ENCODE measurements at regions not wholly inside any gene's neighbourhood (a gene's known extent, or its start where the extent isn't known, plus 50 kb on each side); places are given as distances from the start of the nearest gene placed in this dataset.

DNA sequence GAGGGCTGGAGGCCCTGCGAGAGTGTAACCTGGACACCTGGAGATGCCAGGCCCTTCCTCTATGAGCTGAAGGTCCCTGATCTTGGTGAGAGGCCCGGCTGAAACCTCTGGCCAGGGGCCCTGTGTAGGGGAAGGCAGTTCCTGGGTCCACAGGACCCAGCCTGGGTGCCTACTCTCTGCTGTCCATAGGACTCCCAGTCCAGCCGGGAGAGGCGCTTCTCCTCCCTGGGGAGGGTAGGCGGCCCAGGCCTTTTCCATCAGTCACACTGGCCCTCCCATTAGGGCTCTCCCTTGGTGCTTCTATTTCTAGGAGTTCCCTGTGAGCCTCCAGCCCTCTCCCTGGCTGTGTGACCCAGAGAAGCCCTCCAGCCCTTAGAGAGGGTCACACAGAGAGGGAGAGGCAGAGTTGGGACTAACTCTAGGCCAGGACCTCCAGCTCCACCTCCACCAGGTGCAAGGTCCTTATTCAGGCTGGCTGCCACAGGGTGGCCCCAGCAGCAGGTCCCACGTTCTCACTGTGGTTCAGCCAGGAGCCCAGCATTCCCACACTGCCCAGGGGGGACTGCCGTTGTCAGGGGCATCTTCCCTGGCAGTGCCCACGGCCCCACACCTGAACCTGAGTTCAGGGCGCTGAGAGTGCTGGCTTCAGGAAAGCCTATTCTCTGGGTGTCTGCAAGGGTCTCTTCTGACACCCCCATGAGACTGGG is 146.8 kb downstream of the SMAD6 start:
- no peak overlapping the region for H3K4me3 ChIP-seq (ENCODE audit: low read depth, low read length)
- TF ChIP-seq, protein P1, sequence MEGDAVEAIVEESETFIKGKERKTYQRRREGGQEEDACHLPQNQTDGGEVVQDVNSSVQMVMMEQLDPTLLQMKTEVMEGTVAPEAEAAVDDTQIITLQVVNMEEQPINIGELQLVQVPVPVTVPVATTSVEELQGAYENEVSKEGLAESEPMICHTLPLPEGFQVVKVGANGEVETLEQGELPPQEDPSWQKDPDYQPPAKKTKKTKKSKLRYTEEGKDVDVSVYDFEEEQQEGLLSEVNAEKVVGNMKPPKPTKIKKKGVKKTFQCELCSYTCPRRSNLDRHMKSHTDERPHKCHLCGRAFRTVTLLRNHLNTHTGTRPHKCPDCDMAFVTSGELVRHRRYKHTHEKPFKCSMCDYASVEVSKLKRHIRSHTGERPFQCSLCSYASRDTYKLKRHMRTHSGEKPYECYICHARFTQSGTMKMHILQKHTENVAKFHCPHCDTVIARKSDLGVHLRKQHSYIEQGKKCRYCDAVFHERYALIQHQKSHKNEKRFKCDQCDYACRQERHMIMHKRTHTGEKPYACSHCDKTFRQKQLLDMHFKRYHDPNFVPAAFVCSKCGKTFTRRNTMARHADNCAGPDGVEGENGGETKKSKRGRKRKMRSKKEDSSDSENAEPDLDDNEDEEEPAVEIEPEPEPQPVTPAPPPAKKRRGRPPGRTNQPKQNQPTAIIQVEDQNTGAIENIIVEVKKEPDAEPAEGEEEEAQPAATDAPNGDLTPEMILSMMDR (IDR thresholded peaks at IDR 0.05; ENCODE audit: borderline replicate concordance, insufficient read depth, low read depth, low read length) = no peak

DNA sequence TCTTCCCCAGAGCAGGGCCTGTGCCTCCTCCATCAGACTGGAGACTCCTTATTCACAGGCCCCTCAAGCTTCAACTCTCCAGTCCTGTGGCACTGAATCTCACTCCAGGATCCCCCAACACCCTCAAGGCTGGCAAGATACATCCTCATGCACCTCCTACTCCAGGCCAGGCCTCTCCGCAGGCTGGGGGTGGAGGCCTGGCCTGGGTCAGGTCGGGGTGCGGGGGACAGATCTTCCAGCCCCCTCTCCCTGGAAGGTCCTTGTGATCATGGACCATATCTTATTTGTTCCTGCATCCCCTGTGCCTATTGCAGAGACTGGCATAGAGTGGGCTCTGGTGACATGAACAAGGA is 147.3 kb downstream of the SMAD6 start:
- H3K4me3 ChIP-seq (ENCODE audit: low read depth, low read length) = no peak overlapping the region

DNA sequence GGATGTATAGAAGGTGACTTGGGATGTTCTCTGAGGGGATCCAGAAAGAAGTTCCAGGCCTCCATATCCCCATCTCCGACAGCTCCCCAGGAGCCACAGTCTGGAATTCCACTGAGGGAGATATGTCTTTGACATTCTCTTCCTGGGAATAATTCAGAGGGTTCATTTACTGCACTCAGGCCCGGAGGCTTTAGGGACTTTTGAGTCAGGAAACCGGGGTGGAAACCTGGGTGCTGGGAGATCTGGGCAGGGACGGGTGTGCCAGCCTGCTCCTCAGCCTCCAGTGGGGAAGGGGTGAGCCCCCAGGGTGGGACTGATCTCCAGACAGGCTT is 147.7 kb downstream of the SMAD6 start:
- no peak overlapping the region for H3K4me3 ChIP-seq (ENCODE audit: low read depth, low read length)
- TF ChIP-seq, protein P1 (IDR thresholded peaks at IDR 0.05; ENCODE audit: borderline replicate concordance, insufficient read depth, low read depth, low read length) = no peak

More for the DNA sequence above, 147.3 kb downstream of the SMAD6 start:
- TF ChIP-seq, protein P1 (IDR thresholded peaks at IDR 0.05; ENCODE audit: borderline replicate concordance, insufficient read depth, low read depth, low read length) = no peak

DNA sequence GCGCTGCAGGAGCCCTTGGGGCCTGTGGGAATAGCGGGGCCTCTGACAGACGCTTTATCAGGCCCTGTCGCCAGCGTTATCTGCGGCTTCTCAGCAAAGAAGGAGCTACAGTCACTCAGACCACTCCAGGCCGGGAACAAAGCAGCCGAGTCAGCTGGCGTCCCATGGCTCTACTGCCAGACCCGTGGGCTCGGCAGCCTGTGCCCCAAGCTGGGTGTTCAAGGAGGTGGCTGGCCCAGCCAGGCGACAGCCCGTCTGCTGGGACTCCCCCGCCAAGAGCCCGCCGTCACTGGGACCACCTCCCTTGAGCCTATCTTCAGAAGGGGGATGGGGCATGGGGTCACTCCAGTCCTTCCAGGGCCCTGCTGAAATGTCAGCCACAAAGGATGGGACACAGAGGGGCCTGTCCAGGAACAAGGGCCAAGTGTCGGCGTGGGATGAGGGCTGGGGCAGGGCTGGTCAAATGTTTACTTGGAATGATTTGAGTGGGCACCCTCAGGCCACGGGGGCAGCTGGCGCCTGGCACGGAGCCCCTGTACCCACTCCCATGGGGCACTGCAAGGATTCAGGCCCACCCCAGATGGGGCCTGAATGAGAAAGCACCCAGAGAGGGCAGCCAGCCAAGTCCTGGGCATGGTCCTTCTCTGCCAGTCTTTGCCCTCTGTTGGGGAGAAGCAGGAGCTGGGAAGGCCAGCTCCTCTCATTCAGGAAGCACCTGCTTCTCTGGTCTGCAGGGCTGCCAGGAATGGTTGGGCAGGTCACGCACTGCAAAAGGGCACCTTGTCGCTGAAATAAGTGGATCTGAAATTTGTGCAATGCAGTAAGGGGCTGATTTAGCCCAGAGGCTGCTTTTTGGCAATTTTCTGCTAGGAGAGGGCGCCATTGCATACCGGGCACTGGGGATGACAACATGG is 148.3 kb downstream of the SMAD6 start:
- TF ChIP-seq, protein P1 (IDR thresholded peaks at IDR 0.05; ENCODE audit: borderline replicate concordance, insufficient read depth, low read depth, low read length) = no peak
- H3K4me3 ChIP-seq (ENCODE audit: low read depth, low read length) = no peak overlapping the region

DNA sequence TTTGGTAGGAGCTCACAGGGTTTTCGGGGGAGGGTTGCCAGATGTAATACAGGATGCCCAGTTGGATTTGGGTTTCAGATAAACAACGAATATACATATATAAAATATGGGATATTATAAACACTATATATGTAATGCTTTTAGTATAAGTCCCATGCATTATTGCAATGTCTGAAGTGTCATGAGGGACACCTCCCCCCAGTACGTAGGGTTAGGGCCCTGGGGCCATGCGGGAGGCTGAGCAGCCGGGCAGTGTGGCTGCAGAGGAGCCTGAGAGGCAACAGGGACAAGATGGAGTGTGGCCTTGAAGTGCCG is 148.9 kb downstream of the SMAD6 start:
- TF ChIP-seq, protein P1 (IDR thresholded peaks at IDR 0.05; ENCODE audit: borderline replicate concordance, insufficient read depth, low read depth, low read length) = no peak
- no peak overlapping the region for H3K4me3 ChIP-seq (ENCODE audit: low read depth, low read length)

DNA sequence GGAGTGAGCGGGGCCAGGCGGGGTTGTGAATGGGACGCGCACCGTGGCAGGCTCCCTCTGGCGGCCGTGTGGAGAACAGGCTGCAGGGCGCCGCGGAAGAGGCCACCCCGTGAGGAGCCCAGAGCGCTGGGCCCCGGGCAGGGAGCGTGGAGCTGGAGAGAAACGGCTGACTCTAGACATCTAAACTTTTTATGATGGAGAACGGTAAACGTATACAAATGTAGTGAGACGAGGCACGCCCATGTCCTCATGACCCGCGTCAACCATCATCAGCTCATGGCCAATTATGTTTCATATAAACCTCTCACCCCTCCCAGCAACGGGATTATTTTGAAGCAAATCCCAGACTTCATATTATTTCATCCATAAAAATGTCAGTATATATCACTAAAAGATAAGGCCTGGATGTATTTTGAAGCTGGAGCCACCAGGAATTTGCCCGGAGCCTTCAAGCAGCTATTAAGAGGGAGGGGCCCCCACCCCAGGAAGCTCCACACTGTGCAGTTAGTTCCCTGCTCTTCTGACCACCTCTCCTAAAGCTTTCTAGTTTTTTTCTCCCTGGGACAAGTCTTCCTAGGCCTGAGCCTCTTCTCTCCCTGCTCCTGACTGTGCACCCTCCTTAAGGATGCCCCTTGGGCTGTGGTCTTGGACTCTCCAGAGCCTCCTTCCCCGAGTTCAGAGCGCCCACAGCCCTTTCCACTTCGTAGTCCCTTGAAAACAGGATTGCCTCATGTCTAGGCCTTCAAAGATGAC is 149.5 kb downstream of the SMAD6 start:
- no peak overlapping the region for H3K4me3 ChIP-seq (ENCODE audit: low read depth, low read length)
- TF ChIP-seq, protein P1 (IDR thresholded peaks at IDR 0.05; ENCODE audit: borderline replicate concordance, insufficient read depth, low read depth, low read length) = peak; percentile 98

All from GM12875 (cell line).